Mucosa of stomach (tissue), 1 donor: ENCODE measurements at regions not wholly inside any gene's neighbourhood (a gene's known extent, or its start where the extent isn't known, plus 50 kb on each side); places are given as distances from the start of the nearest gene placed in this dataset.

ENCODE experiments used
- H3K27me3 ChIP-seq: one replicate; pipeline ENCODE4 v1.7.0; 2013; ENCODE audit warnings: mild to moderate bottlenecking, low read length; ENCODE audit not compliant: control insufficient read depth, insufficient read depth
- H3K36me3 ChIP-seq: one replicate; pipeline ENCODE4 v1.7.0; 2013; ENCODE audit warnings: low read length; ENCODE audit not compliant: control insufficient read depth, insufficient read depth
- H3K4me1 ChIP-seq: one replicate; pipeline ENCODE4 v1.7.0; 2013; ENCODE audit warnings: mild to moderate bottlenecking, low read length; ENCODE audit not compliant: control insufficient read depth, insufficient read depth
- H3K4me3 ChIP-seq: one replicate; pipeline ENCODE4 v1.7.0; 2013; ENCODE audit warnings: low read length
- H3K9ac ChIP-seq: one replicate; pipeline ENCODE4 v1.7.0; 2013; ENCODE audit warnings: mild to moderate bottlenecking, low read length, moderate library complexity
- H3K9me3 ChIP-seq: one replicate; pipeline ENCODE4 v1.7.0; 2013; ENCODE audit warnings: mild to moderate bottlenecking, low read length, moderate library complexity; ENCODE audit not compliant: control insufficient read depth
- donor health status: Pancreatic carcinoma.

DNA sequence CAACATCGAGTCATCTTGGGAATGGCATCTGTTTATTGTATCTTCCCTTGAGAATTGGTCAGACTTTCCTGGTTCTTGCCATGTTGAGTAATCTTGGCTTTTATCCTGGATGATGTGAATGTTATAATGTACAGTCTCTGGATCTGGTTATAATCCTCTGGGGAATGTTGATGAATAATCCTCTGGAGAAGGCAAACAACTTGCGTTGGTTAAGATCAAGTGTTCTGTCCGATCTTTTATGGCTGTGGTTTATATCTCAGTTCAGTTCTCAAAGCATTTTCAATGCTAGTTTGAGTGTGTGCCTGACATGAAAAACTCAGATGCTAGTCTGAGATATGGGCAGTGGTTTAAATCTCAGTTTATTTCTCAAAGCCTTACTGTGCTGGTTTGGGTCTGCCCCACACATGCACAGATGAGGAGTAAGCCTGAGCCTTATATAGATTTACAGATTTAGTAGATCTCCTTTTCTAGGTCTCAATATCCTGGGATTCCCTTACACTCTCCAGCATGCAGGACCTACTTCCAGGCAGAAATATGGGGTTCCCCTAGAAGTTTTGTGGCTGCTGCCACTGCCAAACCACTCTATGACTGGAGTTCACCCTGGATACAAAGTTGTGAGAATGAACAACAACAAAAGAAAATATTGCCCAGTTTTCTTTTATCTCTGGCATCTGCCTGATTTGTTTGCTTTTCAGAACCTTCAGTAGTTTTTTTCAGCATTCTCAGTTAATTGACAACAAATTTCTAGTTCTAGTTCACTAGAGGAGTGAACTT, 191.8 kb upstream of the MAN1A1 start:
- no peak overlapping the region for H3K9ac ChIP-seq
- no peaks in the 10 kb centered on the region for H3K4me1 ChIP-seq
- no peaks in the 10 kb centered on the region for H3K9me3 ChIP-seq
- no peaks in the 10 kb centered on the region for H3K36me3 ChIP-seq
- no peaks in the 10 kb centered on the region for H3K27me3 ChIP-seq
- H3K4me3 ChIP-seq = no peak overlapping the region

DNA sequence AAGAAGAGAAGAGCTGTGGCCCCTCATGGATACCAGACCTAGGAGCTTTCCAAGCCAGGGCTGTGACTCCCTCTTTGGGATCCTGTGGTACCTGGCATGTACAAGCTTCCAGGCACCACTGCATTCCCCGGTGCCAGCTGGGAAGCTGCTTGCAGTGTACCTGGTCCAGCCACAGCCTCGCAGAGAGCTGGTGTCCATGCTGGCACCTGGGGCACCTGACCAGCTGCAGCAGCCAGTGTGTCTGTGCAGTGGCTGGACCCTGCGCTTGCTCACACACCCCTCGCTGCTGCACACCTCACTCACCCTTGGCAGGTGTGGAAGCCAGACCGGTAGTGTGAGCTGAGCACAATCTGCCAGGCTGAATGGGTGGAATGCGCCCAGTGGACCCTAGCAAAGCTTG, 190.9 kb upstream of the MAN1A1 start:
- Histone ChIP-seq H3K9ac (no peak overlapping the region), H3K36me3 (no peaks in the 10 kb centered on the region), H3K27me3 (no peaks in the 10 kb centered on the region), H3K9me3 (no peaks in the 10 kb centered on the region), H3K4me1 (no peaks in the 10 kb centered on the region), H3K4me3 (no peak overlapping the region)

DNA sequence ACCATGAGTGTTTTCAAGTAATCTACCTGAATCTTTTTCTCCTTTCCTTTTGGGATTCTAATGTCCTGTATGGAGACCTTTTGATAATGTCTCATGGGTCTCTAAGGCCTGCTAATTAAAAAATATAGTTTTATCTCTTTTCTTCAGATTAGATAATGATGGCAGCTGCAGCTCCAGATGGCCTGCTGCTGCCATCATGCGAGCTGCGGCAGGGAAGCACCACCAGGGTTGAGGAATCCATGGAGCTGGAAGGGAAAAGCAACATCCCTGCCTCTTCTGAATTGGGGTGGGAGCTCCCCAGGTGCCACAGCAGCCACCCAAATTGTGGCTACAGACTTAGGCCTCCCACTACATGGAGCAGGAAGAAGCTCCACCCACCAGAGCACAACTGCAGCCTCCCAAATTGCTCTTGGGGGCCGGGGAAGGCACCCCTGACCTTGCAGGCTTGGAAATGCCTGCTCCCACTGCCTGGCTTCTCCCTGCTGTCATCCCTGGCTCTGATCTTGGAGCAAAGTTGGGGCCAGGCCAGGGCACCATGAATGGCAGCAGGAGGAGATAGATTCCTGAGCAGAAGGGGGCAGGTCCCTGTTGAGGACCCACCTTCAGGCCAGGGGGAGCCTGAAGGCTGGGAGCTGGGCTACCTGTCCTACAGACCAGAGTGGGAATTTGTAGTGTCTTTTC, 189.6 kb upstream of the MAN1A1 start:
- Histone ChIP-seq H3K4me1 (no peaks in the 10 kb centered on the region), H3K9me3 (no peaks in the 10 kb centered on the region), H3K27me3 (no peaks in the 10 kb centered on the region), H3K9ac (no peak overlapping the region), H3K36me3 (no peaks in the 10 kb centered on the region), H3K4me3 (no peak overlapping the region)

DNA sequence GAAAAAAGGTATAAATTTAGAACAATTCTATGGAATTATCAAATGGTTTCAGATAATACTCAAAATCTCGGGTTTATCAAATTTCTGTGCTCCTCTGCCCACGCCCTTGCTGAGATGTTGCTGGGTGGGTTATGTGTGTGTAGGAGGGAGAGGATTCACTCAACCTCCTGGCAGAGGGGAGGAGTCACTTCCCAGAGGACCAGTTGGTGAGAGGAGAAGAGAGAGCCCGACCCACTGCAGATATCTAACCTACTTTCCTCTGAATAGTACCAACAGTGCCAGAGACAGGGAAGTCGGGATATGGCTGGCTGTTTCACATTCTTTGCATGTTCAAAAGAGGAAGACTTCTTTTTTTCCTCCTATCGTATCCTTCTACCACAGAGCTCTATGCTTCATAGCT, 187.1 kb upstream of the MAN1A1 start:
- no peaks in the 10 kb centered on the region for H3K36me3 ChIP-seq
- H3K4me1 ChIP-seq = no peaks in the 10 kb centered on the region
- no peak overlapping the region for H3K9ac ChIP-seq
- H3K9me3 ChIP-seq = no peaks in the 10 kb centered on the region
- no peaks in the 10 kb centered on the region for H3K27me3 ChIP-seq
- no peak overlapping the region for H3K4me3 ChIP-seq

DNA sequence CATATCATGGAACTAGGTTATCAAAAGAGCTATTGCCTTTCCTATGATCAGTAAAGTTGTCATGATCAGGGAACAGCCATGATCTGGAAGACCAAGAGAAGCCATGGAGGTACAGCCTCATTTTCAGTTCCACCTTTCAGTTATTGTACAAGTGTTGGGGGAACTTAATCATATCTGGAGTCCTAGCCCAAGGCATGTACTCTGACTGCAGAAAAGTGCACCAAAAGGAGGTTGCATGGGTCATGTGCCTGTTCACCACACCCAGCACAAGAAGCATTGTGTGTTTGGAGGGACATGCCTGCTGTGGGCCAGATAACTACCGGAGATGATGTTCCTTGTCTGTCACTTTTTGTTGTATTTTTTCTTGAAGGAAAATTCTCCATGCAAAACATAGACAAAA, 185.8 kb upstream of the MAN1A1 start:
- Histone ChIP-seq H3K36me3 (no peaks in the 10 kb centered on the region), H3K9me3 (no peaks in the 10 kb centered on the region), H3K4me1 (no peaks in the 10 kb centered on the region), H3K27me3 (no peaks in the 10 kb centered on the region), H3K4me3 (no peak overlapping the region), H3K9ac (no peak overlapping the region)

DNA sequence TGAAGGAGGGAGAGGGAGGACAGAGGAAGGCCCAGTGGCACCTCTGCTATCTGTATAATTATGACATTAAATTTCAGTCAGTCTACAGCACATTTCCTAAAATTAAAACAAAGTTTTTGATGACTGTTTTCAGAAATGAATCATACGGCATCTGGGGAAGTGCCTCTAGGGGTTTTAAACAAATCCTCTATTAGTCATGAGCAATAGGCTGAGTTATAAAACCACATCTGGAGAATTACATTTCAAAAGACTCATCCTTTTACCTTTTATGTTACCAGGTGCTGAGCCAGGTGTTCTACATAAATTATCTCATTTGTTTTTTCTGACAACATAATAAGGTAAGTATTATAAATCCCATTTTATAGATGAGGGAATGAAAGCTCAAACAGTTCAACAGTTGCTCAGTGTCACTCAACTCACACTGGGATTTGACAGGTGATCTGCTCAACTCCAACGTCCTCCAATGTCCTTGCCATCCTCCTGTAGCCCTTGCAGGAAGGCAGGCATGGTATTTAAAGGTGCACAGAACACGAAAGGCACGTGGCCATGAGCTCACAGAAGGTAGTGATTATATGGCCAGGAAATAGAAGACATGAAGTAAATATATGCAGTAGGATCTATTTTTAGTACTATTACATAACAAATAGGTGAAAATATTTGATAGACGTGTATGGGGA, 184.2 kb upstream of the MAN1A1 start:
- no peaks in the 10 kb centered on the region for H3K36me3 ChIP-seq
- H3K9me3 ChIP-seq = no peaks in the 10 kb centered on the region
- H3K4me3 ChIP-seq = no peak overlapping the region
- no peaks in the 10 kb centered on the region for H3K27me3 ChIP-seq
- no peak overlapping the region for H3K9ac ChIP-seq
- H3K4me1 ChIP-seq = no peaks in the 10 kb centered on the region

DNA sequence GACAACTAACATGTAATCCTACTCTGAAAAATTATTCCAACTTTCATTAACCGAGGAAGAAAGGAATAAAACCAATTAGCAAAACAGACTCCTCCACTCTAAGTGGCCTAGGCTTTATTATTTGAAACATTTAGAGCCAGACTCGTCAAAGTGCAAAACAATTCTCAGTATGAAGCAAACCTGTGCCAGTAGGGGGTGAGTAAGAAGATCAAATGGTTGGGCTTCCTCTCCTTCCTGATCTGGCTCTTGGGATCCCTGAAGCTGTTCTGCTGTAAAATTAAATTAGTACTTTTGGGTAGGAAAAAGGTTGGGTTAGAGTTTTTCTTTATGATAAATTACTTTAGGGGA, 177.6 kb upstream of the MAN1A1 start:
- Histone ChIP-seq H3K36me3 (no peaks in the 10 kb centered on the region), H3K27me3 (no peaks in the 10 kb centered on the region), H3K9ac (no peak overlapping the region), H3K4me3 (no peak overlapping the region), H3K9me3 (no peaks in the 10 kb centered on the region), H3K4me1 (no peaks in the 10 kb centered on the region)

DNA sequence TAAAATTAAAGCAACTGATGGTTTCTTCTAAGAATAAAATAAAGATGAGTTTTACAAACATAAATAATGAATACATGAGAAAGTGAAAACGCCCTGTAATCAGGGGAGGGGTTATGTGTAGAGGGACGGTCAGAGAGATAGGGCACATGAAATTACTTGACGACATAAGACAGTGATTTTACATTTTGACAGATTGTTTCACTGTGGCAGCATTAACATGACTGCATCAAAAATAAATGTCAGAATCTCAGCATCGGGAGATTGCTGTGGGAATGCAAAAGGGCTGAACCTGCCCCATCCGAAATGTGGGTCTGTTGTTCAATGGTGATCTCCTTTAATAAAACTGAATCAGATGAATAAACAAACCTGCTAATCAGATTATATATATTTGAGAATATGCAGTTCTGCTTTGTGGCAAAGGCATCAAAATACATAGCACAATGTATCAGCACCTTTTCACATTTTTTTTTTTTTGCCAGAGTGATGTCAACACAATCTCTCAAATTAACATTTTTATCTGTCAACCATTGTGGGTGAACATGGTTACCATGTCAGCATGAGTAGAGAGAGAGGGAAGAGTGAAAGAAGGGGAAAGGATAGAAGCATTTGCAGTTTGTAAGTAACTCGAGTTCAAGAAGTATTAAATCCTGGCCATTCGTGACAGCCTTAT, 177.1 kb upstream of the MAN1A1 start:
- Histone ChIP-seq H3K4me1 (no peaks in the 10 kb centered on the region), H3K9me3 (no peaks in the 10 kb centered on the region), H3K36me3 (no peaks in the 10 kb centered on the region), H3K9ac (no peak overlapping the region), H3K4me3 (no peak overlapping the region), H3K27me3 (no peaks in the 10 kb centered on the region)

DNA sequence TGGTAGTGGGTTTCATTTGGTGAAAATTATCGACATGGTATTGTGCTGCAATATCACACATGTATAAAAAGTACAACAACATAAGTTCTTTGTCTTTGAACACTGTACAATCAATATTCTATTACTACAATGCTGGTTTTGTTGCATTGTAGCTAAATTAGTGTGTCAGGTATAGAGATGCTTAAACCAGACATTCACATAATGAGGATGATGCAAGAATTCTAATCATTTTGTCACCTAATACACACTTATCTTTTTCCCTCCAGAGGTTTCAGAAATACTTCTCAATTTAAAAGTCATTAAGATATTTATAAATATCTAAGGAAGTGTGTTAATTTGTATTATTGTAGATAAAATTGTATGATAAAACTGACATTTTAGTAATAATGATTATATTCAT, 174.8 kb upstream of the MAN1A1 start:
- H3K9me3 ChIP-seq = no peaks in the 10 kb centered on the region
- H3K36me3 ChIP-seq = no peaks in the 10 kb centered on the region
- H3K4me3 ChIP-seq = no peak overlapping the region
- H3K9ac ChIP-seq = no peak overlapping the region
- no peaks in the 10 kb centered on the region for H3K4me1 ChIP-seq
- H3K27me3 ChIP-seq = no peaks in the 10 kb centered on the region

DNA sequence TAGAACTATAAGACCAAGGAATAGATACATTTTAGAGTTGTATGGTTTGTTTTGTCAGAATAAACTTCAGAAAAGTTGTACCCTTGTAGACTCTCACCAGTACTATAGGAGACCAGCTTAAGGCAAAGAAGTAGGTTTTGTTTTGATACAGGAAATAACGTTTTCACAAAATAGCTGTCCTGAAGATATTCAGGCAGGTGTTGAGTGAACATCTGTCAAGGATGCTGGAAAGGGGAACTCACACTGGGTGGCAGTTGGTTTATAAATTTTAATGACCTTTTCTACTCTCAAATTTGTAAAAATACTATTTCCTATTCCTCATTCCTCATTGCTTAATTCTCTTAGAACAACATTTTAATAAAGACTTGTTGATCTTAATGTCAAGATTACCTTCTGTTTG, 174.0 kb upstream of the MAN1A1 start:
- Histone ChIP-seq H3K36me3 (no peaks in the 10 kb centered on the region), H3K9ac (no peak overlapping the region), H3K27me3 (no peaks in the 10 kb centered on the region), H3K4me1 (no peaks in the 10 kb centered on the region), H3K9me3 (no peaks in the 10 kb centered on the region), H3K4me3 (no peak overlapping the region)

DNA sequence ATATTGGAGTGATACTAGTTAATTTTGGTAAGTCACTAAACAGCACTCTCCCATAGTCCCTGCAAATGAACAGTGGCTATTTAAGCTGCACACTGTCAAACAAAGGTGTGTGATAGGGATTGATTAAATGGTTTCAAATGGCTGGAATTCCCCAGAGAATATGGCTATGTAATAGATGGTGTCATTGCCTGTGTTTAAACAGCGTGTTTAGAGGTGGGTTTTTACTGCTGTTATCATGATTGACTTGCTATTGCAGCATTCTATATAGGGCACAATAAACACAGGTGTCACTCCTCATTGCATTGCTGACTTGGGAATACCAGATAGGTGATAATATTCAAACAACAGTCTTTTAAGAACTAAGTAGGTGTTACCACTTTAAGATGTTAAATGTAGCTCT, 171.7 kb upstream of the MAN1A1 start:
- H3K27me3 ChIP-seq = no peaks in the 10 kb centered on the region
- H3K4me1 ChIP-seq = no peaks in the 10 kb centered on the region
- H3K4me3 ChIP-seq = no peak overlapping the region
- no peaks in the 10 kb centered on the region for H3K36me3 ChIP-seq
- no peak overlapping the region for H3K9ac ChIP-seq
- no peaks in the 10 kb centered on the region for H3K9me3 ChIP-seq

DNA sequence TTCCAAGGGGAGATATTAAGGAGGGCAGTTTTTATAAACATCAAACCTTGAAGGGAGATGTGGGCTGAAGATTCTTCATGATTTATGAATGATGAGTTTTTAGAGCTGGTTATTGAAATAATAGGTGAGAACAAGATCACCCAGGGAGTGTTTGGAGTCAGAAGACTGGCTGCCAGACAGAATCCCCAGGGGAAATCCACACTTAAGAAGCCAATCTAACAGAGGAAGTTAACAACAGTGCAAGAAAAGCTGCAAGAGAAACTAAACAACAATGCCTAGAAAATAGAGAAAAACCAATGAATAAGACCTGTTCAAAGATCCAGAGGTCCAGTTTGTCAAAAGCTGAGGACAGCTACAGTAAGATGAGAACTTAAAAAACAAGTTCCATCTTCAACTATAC, 167.9 kb upstream of the MAN1A1 start:
- Histone ChIP-seq H3K9me3 (no peaks in the 10 kb centered on the region), H3K4me1 (no peaks in the 10 kb centered on the region), H3K9ac (no peak overlapping the region), H3K4me3 (no peak overlapping the region), H3K27me3 (no peaks in the 10 kb centered on the region), H3K36me3 (no peaks in the 10 kb centered on the region)
